ENCODE measurements at regions not wholly inside any gene's neighbourhood (a gene's known extent, or its start where the extent isn't known, plus 50 kb on each side); places are given as distances from the start of the nearest gene placed in this dataset.

DNA sequence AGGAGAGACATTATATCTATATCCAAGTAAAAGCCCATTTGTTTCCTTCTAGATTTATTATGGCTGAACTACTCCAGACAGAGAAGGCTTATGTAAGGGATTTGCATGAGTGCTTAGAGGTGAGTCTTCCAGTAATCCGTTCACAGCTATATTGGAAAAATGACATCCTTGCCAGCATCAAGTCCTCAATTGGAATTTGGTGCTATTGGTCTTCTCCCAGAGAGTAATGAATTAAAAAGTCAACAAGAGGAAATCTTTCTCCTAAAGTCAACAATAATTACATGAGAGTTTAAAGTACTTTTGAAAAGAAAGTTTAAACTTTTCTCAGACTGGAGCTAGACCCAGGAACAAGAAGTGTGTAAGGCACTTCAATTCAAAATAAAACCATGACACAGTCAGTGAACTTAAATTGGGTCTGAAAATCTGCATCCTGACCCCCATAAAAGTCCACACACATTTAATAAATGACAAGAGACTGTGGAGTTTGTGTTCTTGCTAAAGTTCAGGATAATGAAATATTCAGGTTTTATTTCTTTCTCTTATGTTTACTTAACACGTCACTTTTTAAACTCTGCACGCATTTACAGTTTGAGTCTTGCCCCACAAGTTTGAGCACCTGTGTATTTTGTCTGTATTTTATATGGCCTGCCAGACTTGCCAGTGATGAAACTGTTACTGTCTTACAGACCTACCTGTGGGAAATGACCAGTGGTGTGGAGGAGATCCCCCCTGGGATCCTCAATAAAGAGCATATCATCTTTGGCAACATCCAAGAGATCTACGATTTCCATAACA, 268.2 kb upstream of the UMPS start:
- H3K79me2 ChIP-seq (ENCODE audit: control insufficient read depth, low read length) = no peaks in the 10 kb centered on the region
- H3K4me2 ChIP-seq (ENCODE audit: low read length) = no peak overlapping the region

DNA sequence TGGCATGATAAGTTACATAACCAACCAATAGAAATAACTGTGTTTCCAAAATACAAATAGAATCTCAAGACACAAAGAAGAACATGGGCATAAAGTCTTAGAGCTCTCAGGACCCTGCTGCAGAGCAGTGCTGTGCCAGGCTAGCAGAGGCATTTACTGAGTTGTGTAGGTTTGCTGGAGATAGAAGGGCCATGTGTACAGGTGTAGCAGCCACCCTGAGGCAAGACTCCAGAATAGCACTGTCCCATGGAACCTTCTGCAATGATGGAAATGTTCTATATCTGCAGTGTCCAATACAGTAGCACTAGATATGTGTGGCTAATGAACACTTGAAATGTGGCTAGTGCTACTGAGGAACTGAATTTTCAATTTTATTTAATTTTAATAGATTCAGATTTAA, 267.0 kb upstream of the UMPS start:
- H3K9me3 ChIP-seq (ENCODE audit: control insufficient read depth, insufficient read depth, low read length) = no peaks in the 10 kb centered on the region
- H3K27me3 ChIP-seq (ENCODE audit: control insufficient read depth, low read length) = peaks cover 20% of the 10 kb centered on the region
- no peaks in the 10 kb centered on the region for H3K36me3 ChIP-seq (ENCODE audit: control insufficient read depth, low read length)
- no peak for TF ChIP-seq EZH2phosphoT487 (IDR thresholded peaks at IDR 0.05; ENCODE audit: borderline replicate concordance, low read length)
- TF ChIP-seq, protein P1, sequence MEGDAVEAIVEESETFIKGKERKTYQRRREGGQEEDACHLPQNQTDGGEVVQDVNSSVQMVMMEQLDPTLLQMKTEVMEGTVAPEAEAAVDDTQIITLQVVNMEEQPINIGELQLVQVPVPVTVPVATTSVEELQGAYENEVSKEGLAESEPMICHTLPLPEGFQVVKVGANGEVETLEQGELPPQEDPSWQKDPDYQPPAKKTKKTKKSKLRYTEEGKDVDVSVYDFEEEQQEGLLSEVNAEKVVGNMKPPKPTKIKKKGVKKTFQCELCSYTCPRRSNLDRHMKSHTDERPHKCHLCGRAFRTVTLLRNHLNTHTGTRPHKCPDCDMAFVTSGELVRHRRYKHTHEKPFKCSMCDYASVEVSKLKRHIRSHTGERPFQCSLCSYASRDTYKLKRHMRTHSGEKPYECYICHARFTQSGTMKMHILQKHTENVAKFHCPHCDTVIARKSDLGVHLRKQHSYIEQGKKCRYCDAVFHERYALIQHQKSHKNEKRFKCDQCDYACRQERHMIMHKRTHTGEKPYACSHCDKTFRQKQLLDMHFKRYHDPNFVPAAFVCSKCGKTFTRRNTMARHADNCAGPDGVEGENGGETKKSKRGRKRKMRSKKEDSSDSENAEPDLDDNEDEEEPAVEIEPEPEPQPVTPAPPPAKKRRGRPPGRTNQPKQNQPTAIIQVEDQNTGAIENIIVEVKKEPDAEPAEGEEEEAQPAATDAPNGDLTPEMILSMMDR (IDR thresholded peaks at IDR 0.05; ENCODE audit: low read depth, low read length, poor library complexity, severe bottlenecking) = no peak
- no peak overlapping the region for H3K4me2 ChIP-seq (ENCODE audit: low read length)
- no peaks in the 10 kb centered on the region for H4K20me1 ChIP-seq (ENCODE audit: control insufficient read depth, insufficient read depth, low read depth, low read length)
- H3F3A ChIP-seq (ENCODE audit: control insufficient read depth, insufficient read depth) = no peaks in the 10 kb centered on the region
- H3K4me3 ChIP-seq (ENCODE audit: low read length) = no peak overlapping the region
- no peaks in the 10 kb centered on the region for H3K79me2 ChIP-seq (ENCODE audit: control insufficient read depth, low read length)
- no peaks in the 10 kb centered on the region for H3K9me2 ChIP-seq (replicated peaks; ENCODE audit: control insufficient read depth, low read length)
- H3K4me1 ChIP-seq (ENCODE audit: control insufficient read depth, low read length) = no peaks in the 10 kb centered on the region
- H3K27ac ChIP-seq (ENCODE audit: low read depth, low read length) = no peak overlapping the region

More for the DNA sequence above, 268.2 kb upstream of the UMPS start:
- H3K9me3 ChIP-seq (ENCODE audit: control insufficient read depth, insufficient read depth, low read length) = no peaks in the 10 kb centered on the region
- H3K4me3 ChIP-seq (ENCODE audit: low read length) = no peak overlapping the region
- H3K27ac ChIP-seq (ENCODE audit: low read depth, low read length) = no peak overlapping the region
- no peaks in the 10 kb centered on the region for H3K36me3 ChIP-seq (ENCODE audit: control insufficient read depth, low read length)
- H3F3A ChIP-seq (ENCODE audit: control insufficient read depth, insufficient read depth) = no peaks in the 10 kb centered on the region
- H3K4me1 ChIP-seq (ENCODE audit: control insufficient read depth, low read length) = no peaks in the 10 kb centered on the region
- H3K27me3 ChIP-seq (ENCODE audit: control insufficient read depth, low read length) = peaks cover 20% of the 10 kb centered on the region
- TF ChIP-seq, protein P1 (IDR thresholded peaks at IDR 0.05; ENCODE audit: low read depth, low read length, poor library complexity, severe bottlenecking) = no peak
- no peak for TF ChIP-seq EZH2phosphoT487 (IDR thresholded peaks at IDR 0.05; ENCODE audit: borderline replicate concordance, low read length)
- H4K20me1 ChIP-seq (ENCODE audit: control insufficient read depth, insufficient read depth, low read depth, low read length) = no peaks in the 10 kb centered on the region
- no peaks in the 10 kb centered on the region for H3K9me2 ChIP-seq (replicated peaks; ENCODE audit: control insufficient read depth, low read length)

DNA sequence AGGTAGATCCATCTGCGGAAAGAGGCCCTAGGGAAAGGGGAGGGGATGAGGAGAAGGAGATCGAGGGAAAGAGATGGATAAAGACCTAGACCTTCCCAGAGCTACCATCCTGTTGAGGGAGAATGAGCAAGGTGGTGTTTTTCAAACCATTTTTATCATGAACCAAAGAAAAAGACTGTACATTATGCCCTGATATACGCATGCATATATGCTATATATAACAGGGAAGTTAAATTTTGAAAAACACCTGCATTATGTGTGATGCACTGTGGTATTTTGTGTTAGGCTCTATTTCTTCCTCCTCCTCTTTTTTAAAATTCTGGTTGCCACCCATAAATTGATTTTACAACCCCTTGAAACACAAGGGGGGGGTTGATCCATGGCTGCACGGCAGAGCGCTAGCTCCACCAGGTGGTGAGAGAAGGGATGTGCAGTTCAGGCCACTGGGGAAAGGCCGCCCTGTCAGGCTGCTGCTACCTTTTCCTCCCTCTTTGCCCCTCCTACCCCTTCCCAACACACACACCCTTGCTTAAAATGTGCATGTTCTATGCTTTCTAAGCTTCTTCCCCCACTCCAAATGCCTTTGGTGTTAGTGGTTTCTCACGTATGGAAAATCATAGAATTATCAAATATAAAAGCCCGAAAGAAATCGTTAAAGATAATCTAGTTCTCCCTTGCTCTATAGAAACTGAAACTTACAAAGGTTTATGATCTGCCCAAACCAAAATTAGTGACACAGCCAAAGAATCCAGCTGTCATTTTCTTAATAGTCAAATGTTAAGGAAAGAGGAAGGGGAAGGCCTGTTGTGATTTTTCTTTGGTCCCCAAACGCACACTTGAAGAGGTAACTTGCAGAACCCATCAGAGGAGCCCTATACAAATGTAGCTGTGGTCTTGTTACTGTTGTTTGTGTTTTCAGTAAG, 262.0 kb upstream of the UMPS start:
- Histone ChIP-seq H3K27ac (ENCODE audit: low read depth, low read length) (no peak overlapping the region), H4K20me1 (ENCODE audit: control insufficient read depth, insufficient read depth, low read depth, low read length) (no peaks in the 10 kb centered on the region), H3K9me3 (ENCODE audit: control insufficient read depth, insufficient read depth, low read length) (no peaks in the 10 kb centered on the region), H3K4me3 (ENCODE audit: low read length) (no peak overlapping the region), H3K27me3 (ENCODE audit: control insufficient read depth, low read length) (peaks cover 12% of the 10 kb centered on the region), H3K4me1 (ENCODE audit: control insufficient read depth, low read length) (no peaks in the 10 kb centered on the region), H3K79me2 (ENCODE audit: control insufficient read depth, low read length) (no peaks in the 10 kb centered on the region), H3F3A (ENCODE audit: control insufficient read depth, insufficient read depth) (no peaks in the 10 kb centered on the region), H3K36me3 (ENCODE audit: control insufficient read depth, low read length) (no peaks in the 10 kb centered on the region), H3K4me2 (ENCODE audit: low read length) (no peak overlapping the region), H3K9me2 (replicated peaks; ENCODE audit: control insufficient read depth, low read length) (no peaks in the 10 kb centered on the region)
- TF ChIP-seq, protein P1 (IDR thresholded peaks at IDR 0.05; ENCODE audit: low read depth, low read length, poor library complexity, severe bottlenecking) = peak; percentile 91
- no peak for TF ChIP-seq EZH2phosphoT487 (IDR thresholded peaks at IDR 0.05; ENCODE audit: borderline replicate concordance, low read length)

Measured in DOHH2 (cell line).